Astrocyte of the cerebellum (primary cell): ENCODE measurements at regions not wholly inside any gene's neighbourhood (a gene's known extent, or its start where the extent isn't known, plus 50 kb on each side); places are given as distances from the start of the nearest gene placed in this dataset.

ENCODE experiments used
- DNase-seq: peaks from one replicate; pipeline ENCODE4 v3.0.0-alpha.2; 2011; ENCODE audit warnings: low read depth
- H3K4me3 ChIP-seq: 2 replicates; pipeline ENCODE4 v1.5.1; 2011; ENCODE audit warnings: mild to moderate bottlenecking, low read depth, low read length, moderate library complexity
- in situ Hi-C: cut with HindIII; loops from 2 replicates; pipeline ENCODE4 v1.10.0; 2017; ENCODE audit warnings: low sequenced_read_pairs
- TF ChIP-seq, protein P1 (sequence below): IDR thresholded peaks from 2 replicates; pipeline ENCODE4 v1.5.1; 2012; ENCODE audit warnings: low read length, low read depth, moderate library complexity, mild to moderate bottlenecking; ENCODE audit errors: missing control alignments

DNA sequence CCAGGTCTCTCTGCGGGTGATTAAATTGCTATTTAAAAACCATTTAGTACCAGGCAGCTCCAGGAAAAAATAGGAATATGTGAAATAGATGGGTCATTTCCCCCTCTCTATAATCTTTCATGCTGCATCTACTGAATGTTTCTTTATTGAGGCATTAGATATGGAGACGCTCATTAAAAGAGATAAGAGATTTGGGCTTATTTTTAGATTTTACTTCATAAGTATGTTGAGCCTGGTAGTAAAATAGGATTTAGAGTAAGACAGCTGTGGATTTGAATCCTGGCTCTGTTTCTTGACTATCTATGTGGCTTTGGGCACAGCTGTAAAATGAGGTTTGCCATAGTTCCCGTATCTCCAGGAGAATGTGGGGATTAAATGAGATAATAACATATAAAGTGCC is 451.0 kb upstream of the GRIA1 start:
- no peak overlapping the region for H3K4me3 ChIP-seq
- no peak for DNase-seq
- TF ChIP-seq, protein P1, sequence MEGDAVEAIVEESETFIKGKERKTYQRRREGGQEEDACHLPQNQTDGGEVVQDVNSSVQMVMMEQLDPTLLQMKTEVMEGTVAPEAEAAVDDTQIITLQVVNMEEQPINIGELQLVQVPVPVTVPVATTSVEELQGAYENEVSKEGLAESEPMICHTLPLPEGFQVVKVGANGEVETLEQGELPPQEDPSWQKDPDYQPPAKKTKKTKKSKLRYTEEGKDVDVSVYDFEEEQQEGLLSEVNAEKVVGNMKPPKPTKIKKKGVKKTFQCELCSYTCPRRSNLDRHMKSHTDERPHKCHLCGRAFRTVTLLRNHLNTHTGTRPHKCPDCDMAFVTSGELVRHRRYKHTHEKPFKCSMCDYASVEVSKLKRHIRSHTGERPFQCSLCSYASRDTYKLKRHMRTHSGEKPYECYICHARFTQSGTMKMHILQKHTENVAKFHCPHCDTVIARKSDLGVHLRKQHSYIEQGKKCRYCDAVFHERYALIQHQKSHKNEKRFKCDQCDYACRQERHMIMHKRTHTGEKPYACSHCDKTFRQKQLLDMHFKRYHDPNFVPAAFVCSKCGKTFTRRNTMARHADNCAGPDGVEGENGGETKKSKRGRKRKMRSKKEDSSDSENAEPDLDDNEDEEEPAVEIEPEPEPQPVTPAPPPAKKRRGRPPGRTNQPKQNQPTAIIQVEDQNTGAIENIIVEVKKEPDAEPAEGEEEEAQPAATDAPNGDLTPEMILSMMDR: no peak
- in situ Hi-C loops: no loop called here

DNA sequence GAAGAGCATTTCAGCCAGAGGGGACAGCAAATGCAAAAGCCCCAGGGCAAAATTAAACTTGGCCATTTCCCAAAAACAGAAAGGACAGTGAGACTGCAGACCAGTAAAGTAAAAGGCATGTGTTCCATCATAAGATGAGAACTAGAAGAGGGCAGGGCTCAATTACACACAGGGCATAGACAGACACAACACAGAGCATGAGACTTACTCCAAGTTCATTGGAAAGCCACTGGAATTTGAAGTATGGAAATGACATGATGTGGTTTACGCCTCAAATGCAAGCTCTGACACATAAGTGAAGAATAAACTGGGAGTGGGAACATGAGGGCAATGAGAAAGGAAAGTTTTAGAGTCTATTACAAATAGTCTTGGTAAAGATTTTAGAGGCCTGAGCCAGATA is 446.6 kb upstream of the GRIA1 start:
- no peak overlapping the region for H3K4me3 ChIP-seq
- peak; percentile 29 for DNase-seq
- in situ Hi-C loops: no loop called here
- TF ChIP-seq, protein P1: no peak

- no peak for DNase-seq
- TF ChIP-seq, protein P1: no peak
- in situ Hi-C loops: no loop called here
- no peak overlapping the region for H3K4me3 ChIP-seq
Measured at GRCh38 chr5:153050496-153051179, 439.8 kb upstream of the GRIA1 start.

DNA sequence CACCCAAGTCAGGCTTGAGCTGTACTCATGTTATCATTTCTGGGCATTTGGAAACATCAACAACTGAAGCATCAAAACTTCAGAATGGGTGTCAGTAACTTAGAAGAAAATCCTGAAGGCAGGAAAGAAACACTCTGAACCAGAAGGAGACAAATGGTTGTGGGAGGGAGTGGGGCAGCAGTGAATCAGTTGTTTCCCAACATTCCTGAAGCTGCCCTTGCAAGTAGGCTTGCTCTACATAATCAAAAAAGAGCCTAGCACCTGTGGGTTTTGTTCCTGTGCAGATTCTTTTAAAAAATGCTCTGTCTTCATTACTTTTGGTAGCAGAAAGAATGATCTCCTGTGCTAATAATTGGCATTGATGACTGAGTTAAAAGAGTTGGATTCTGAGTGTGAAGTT is 424.2 kb upstream of the GRIA1 start:
- H3K4me3 ChIP-seq: no peak overlapping the region
- TF ChIP-seq, protein P1: no peak
- no peak for DNase-seq
- in situ Hi-C loops: no loop called here

DNA sequence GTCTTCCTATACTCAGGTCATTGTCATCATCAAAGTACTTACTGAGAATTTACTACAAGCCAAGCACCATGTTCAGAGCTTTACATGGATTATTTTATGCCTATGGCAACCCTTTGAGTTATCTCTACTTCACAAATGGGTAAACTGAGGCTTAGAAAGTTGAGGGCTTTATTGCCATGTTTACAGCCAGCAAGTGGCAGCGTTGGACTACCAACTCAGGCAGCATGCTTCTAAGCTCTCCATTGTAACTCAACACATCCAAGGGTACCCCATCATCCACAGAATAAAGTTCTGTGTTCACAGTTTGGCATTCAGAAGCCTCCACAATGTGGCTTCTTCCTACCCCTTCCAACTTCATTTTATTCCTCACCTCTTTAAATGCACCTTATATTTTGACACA is 422.6 kb upstream of the GRIA1 start:
- H3K4me3 ChIP-seq: no peak overlapping the region
- in situ Hi-C loops: no loop called here
- TF ChIP-seq, protein P1: no peak
- no peak for DNase-seq

GRCh38 chr5:153079396-153079795 is 411.1 kb upstream of the GRIA1 start:
- H3K4me3 ChIP-seq: no peak overlapping the region
- TF ChIP-seq, protein P1: no peak
- DNase-seq: no peak
- in situ Hi-C loops: no loop called here
